ENCODE measurements at regions not wholly inside any gene's neighbourhood (a gene's known extent, or its start where the extent isn't known, plus 50 kb on each side); places are given as distances from the start of the nearest gene placed in this dataset.

DNA sequence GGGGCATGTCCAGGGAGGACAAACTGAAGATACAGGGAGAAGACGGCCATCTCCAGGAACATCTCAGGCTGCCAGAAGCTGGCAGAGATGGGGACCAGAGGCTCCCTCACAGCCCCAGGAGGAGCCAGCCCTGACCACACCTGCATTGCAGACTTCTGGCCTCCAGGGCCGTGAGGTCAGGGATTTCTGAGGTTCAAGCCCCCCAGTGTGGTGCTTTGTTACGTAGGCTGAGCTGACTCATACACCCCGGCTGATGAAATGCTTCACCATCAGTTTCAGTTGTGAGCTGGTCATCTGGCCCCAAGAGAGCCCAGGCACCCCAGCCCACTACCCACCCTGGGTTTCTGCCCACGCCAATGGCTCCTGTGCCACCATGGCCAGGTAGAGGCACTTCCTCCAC is 106.4 kb downstream of the SIK1 start:
- TF ChIP-seq, protein P1, sequence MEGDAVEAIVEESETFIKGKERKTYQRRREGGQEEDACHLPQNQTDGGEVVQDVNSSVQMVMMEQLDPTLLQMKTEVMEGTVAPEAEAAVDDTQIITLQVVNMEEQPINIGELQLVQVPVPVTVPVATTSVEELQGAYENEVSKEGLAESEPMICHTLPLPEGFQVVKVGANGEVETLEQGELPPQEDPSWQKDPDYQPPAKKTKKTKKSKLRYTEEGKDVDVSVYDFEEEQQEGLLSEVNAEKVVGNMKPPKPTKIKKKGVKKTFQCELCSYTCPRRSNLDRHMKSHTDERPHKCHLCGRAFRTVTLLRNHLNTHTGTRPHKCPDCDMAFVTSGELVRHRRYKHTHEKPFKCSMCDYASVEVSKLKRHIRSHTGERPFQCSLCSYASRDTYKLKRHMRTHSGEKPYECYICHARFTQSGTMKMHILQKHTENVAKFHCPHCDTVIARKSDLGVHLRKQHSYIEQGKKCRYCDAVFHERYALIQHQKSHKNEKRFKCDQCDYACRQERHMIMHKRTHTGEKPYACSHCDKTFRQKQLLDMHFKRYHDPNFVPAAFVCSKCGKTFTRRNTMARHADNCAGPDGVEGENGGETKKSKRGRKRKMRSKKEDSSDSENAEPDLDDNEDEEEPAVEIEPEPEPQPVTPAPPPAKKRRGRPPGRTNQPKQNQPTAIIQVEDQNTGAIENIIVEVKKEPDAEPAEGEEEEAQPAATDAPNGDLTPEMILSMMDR (IDR thresholded peaks at IDR 0.05; ENCODE audit: extremely low read depth, missing control alignments): no peak
- DNase-seq (ENCODE audit: low spot score): no peak

DNA sequence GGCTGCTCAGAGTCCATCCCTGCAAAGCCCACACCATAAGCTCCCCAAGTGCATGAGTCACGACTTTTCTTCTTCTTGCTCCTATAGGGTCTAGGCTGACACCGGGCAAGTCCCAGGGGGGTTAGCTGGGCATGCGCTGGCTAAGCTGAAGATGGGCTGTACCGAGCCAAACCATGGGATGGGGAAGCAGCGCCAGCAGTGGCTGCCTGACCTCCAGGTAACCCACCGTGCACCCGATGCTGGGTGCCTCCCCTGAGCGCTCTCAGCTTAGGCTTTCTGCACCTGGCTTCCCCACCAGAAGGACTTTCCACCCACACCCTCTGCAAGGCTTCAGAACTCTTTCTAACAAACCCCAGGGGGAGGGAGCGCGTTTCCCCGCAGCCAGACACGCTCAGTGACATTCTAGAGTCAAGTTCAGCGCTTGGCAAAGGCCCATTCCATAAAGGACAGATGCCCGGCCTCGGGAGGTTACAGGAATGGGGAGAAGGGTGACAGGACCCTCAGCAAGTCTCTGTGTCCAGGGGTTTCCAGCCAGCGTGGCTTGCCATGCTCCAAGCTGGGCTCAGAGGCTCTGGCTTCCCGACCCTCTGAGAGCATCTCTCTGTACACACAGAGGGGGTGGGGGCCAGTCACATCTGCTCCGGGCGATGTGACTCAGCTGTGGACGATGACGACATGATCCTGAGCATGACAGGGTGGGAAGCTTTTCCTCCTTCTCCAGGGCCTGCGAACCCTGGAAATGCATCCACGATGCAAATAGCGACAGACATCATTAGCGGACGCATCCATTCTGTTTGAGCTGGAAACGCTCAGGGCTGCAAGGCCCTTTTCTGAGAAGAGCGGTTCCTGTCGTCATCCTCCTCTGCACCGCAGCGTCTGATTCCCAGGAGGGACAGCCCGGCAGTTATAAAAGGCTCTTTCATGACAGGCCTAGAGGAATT is 107.8 kb downstream of the SIK1 start:
- TF ChIP-seq, protein P1 (IDR thresholded peaks at IDR 0.05; ENCODE audit: extremely low read depth, missing control alignments): no peak
- DNase-seq (ENCODE audit: low spot score): peak; percentile 53

DNA sequence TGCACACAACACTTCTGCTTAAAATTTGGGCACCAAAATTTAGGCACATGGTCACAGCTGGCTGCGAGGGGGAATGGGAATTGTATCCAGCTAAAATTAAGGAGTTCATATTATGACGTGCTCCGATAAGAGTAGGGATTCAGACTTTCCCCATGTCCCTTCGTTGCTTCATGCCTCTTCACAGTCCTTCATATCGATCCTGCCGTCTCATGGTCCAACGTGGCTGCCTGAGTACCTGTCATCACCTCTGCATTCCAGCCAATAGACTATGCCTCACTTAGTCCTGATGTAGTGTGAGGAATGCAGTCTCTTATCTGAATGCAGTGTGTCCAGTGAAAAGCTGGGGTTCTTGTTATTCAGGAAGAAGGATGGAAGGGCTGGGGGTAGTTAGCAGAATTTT is 108.6 kb downstream of the SIK1 start:
- TF ChIP-seq, protein P1 (IDR thresholded peaks at IDR 0.05; ENCODE audit: extremely low read depth, missing control alignments): no peak

DNA sequence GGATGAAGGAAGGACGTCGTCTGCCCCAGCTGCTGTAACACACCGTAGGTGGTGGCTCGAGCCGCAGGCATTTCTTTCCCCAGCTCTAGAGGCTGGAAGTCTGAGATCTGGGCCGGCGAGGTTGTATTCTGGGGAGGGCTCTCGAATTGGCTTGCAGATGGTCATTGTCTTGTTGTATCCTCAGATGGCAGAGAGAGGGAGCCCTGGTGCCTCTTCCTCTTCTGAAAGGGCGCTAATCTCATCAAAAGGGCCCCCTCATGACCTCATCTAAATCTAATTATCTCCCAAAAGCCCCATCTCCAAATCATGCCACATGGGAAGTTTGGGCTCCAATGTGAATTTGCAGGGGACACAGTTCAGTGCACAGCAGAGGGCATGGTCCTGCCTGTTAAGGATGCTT is 109.0 kb downstream of the SIK1 start:
- DNase-seq (ENCODE audit: low spot score): no peak
- TF ChIP-seq, protein P1 (IDR thresholded peaks at IDR 0.05; ENCODE audit: extremely low read depth, missing control alignments): no peak

More for the DNA sequence above, 108.6 kb downstream of the SIK1 start:
- DNase-seq (ENCODE audit: low spot score): no peak

DNA sequence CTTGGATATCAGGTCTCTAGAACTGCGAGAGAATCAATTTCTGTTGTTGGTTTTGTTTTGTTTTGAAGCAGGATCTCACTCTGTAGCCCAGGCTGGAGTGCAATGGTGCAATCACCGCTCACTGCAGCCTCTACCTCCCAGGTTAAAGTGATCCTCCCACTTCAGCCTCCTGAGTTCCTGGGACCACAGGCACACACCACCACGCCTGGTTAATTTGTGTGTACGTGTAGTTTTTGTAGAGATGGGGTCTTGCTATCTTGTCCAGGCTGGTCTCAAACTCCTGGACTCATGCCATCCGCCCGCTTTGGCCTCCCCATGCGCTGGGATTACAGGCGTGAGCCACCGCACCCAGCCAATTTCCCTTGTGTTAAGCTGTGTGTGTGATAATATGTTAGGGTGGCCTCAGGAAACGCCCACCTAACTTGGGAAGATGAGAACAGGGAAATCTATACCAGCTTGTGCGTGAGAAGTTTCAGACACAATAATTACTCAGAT is 109.6 kb downstream of the SIK1 start:
- no peak for DNase-seq (ENCODE audit: low spot score)
- TF ChIP-seq, protein P1 (IDR thresholded peaks at IDR 0.05; ENCODE audit: extremely low read depth, missing control alignments): no peak

DNA sequence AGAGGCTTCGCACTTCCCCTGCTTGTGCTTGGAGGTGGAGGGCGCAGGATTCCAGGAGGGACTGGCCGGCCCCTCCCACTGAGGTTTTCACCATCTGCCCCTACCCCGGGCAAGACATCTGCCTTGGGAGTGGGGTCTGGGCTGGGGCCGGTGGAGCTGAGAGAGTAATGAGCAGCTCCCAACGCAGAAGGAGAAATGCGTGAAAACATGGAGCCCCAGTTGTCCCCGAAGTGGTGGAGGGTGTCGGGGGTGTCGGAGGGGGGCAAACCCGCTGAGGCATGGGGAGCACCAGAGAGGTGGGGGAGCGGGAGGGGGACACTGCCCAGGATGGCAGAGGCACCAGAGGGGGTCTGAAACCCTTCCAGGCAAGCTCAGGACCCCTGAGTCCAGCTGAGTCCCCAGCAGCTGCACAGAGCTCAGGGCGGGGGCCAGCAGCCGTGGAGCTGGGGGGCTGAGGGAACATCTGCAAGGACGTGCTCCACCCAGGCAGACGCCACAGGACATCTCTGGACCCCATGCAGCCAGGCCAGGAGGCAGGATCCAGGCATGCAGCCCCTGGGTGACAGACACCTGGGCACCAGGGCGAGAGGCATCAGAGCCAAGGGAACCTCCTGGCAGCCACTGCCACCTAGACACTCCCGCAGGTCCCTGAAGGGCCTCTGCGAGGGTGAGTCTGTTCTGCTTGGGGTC is 110.6 kb downstream of the SIK1 start:
- TF ChIP-seq, protein P1 (IDR thresholded peaks at IDR 0.05; ENCODE audit: extremely low read depth, missing control alignments): no peak
- DNase-seq (ENCODE audit: low spot score): no peak
